ENCODE measurements at regions not wholly inside any gene's neighbourhood (a gene's known extent, or its start where the extent isn't known, plus 50 kb on each side); places are given as distances from the start of the nearest gene placed in this dataset.

- no peak for TF ChIP-seq TCF7L2 (IDR thresholded peaks at IDR 0.05; ENCODE audit: low read depth, low read length)
- no peak for TF ChIP-seq POLR2AphosphoS5 (IDR thresholded peaks at IDR 0.05; ENCODE audit: low read depth, low read length)
- DNase-seq (ENCODE audit: low read depth, low spot score) (no peak), ATAC-seq (no peak)
- intact Hi-C loops (cut with micrococcal nuclease; ENCODE audit: unreplicated experiment) = no loop called here
- no peaks in the 10 kb centered on the region for H3K9me3 ChIP-seq (ENCODE audit: control insufficient read depth, insufficient read depth, low read depth, low read length)
- no TSS peak for BruUV-seq (replicated peaks)
- POLR2A ChIA-PET = no interaction called here
- no peak overlapping the region for H3K4me3 ChIP-seq (ENCODE audit: low read depth in 2 of 2, low read length in 2 of 2)
- H3K27me3 ChIP-seq (ENCODE audit: control insufficient read depth, insufficient read depth, low read length) = no peaks in the 10 kb centered on the region
- CTCF ChIA-PET = no interaction called here
- H3K36me3 ChIP-seq (ENCODE audit: control insufficient read depth, insufficient read depth, low read length) = no peaks in the 10 kb centered on the region
- H3K27ac ChIP-seq (ENCODE audit: low read length) = no peak overlapping the region
- in situ Hi-C loops (cut with HindIII; ENCODE audit: low pct_unique_long_range_greater_than_20kb, low sequenced_read_pairs) = no loop called here
- no peaks in the 10 kb centered on the region for H3K4me1 ChIP-seq (ENCODE audit: control insufficient read depth, insufficient read depth, low read length)
These were observed 953.8 kb upstream of the ALCAM start for GRCh38 chr3:104412608-104413580.

GRCh38 chr3:104428337-104428925, 938.3 kb upstream of the ALCAM start:
- no TSS peak for BruUV-seq (replicated peaks)
- intact Hi-C loops (cut with micrococcal nuclease; ENCODE audit: unreplicated experiment) = no loop called here
- Histone ChIP-seq H3K27ac (ENCODE audit: low read length) (no peak overlapping the region), H3K36me3 (ENCODE audit: control insufficient read depth, insufficient read depth, low read length) (no peaks in the 10 kb centered on the region), H3K4me1 (ENCODE audit: control insufficient read depth, insufficient read depth, low read length) (no peaks in the 10 kb centered on the region), H3K9me3 (ENCODE audit: control insufficient read depth, insufficient read depth, low read depth, low read length) (0 out of 2 replicates have a peak, but pooled peaks cover 6% of the 10 kb centered on the region), H3K4me3 (ENCODE audit: low read depth in 2 of 2, low read length in 2 of 2) (no peak overlapping the region), H3K27me3 (ENCODE audit: control insufficient read depth, insufficient read depth, low read length) (no peaks in the 10 kb centered on the region)
- POLR2A ChIA-PET = no interaction called here
- TF ChIP-seq SIN3A (IDR thresholded peaks at IDR 0.05; ENCODE audit: borderline replicate concordance, insufficient read depth, low read depth, low read length) (no peak), REST (IDR thresholded peaks at IDR 0.05; ENCODE audit: insufficient read depth in 1 of 2, low read depth in 2 of 2, low read length in 1 of 2) (no peak), CTCF (IDR thresholded peaks at IDR 0.05) (no peak), TCF7L2 (IDR thresholded peaks at IDR 0.05; ENCODE audit: low read depth, low read length) (no peak), POLR2AphosphoS5 (IDR thresholded peaks at IDR 0.05; ENCODE audit: low read depth, low read length) (no peak)
- ATAC-seq (no peak), DNase-seq (ENCODE audit: low read depth, low spot score) (no peak)
- in situ Hi-C loops (cut with HindIII; ENCODE audit: low pct_unique_long_range_greater_than_20kb, low sequenced_read_pairs) = no loop called here
- CTCF ChIA-PET = no interaction called here
